ENCODE measurements at regions not wholly inside any gene's neighbourhood (a gene's known extent, or its start where the extent isn't known, plus 50 kb on each side); places are given as distances from the start of the nearest gene placed in this dataset.

DNA sequence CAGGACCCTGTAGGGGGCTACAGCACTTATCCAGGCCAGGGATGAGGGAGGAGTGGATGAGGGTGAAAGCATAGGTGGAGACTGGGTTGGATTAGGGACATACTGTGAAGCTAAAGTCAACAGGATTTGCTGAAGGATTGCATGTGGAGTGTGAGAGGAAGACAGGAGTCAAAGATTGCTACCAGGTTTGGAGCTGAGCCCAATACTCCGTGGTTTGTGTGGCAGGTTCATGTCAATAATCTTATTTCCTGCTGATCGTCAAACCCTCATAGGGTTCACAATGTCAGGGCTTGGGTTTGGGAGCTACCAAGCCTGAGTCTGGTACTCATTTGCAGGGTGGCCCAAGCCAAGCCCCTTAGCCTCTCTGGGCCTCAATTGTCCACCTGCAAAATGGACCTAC, 77.1 kb upstream of the PLXNC1 start:
- no peak for DNase-seq

- no peak for DNase-seq
These were observed 74.8 kb upstream of the PLXNC1 start for GRCh38 chr12:94073441-94074051.

DNA sequence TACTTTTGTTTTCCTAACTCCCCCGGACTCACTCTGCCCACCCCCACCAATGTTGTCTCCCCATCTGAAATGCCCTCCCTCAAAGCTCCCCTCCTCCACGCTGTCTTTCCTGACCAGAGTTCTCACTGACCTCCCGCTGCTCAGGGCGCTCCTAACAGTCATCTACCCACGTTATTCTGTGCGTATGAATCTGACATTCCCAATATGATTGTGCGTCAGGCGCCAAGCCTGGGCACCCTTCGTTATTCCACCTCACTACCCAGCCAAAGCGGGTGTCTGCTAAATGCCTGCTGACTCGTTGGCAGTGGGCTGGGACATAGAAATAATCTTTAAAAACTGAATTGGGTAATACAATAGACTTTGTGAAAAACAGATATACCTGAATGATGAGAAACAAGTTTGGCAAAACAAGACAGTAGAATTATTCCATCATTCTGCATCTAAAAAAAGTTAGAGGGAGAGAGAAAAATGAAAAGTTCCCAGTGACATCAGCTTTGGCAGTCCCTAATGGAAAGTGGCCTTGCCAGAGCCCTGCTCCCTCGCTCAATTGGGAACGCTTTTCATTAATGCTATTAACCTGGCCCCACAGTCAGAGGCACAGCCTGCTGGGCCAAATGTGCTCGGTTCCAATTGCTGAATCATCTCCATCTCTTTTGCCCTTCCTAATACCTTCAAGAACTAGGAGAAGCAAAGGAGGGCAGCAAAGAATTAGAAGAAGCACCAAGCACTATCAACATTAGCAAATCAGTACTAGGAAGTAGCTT, 74.0 kb upstream of the PLXNC1 start:
- DNase-seq, result no peak

GRCh38 chr12:94074980-94075629, 73.3 kb upstream of the PLXNC1 start:
- peak; percentile 32 for DNase-seq

- no peak for DNase-seq
These were observed 71.2 kb upstream of the PLXNC1 start for GRCh38 chr12:94077209-94077608.

DNA sequence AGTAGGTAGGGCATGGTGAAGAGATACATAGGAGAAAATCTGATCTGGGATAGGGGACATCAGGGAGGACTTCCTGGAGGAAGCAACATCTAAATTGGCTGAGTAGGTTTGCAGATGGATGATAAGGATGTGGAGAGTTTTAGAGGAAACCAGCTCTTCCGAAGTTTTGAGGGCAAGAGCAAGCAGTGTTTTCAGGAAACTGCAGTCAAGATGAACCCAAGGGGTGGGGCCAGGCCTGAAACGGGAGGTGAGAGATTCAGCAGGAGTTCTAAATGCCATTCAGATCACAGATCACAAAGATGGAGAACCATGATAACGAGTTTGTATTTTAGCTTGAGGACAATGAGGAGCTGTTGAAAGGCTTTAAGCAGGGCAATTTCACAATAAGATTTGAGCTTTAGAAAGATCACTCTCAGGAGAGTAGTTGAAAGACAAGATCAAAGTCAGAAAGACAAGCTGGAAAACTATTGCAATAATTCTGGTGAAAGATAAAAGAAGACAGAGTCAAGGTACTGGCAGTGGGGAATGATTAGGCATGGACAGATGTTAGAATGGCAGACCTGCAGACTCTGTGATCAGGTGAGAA, 70.1 kb upstream of the PLXNC1 start:
- DNase-seq, result peak; percentile 22

- DNase-seq, result no peak
These were observed 69.5 kb upstream of the PLXNC1 start for GRCh38 chr12:94078736-94079509.

DNA sequence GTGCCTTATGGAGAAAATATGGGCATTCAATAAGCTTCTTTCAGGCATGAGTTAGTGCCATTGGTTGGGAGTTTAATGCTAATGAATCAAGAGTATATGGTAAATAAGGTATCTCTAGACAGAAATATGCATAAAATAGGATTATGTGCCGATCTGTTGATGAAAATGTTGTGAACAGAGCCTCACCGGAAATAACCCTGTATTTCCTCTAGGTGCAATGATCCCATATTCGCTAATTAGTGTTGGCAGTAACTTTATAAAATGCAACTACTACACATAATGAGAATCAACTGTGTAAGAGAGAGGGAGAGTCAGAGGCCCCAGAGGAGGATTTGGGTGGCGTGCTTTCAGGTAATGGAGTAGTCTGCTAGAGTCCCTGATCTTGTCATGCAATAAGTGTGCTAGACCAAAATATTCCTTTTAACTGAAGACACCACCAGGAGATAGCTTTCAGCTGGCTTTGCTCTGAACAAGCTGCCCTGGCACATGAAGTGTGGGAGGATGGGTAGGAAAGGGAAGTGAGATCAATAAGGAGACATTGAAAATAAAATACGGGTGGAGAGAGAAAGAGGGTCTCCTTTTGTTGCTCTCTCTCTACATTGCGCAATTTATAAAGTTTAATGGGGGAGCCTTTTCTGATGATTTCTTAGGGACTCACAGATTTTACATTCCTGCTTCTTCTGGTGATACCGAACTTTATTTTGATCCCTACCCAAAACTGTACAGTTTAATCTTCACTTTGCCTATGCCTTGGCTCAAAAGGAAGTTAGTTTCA, 68.6 kb upstream of the PLXNC1 start:
- no peak for DNase-seq

DNA sequence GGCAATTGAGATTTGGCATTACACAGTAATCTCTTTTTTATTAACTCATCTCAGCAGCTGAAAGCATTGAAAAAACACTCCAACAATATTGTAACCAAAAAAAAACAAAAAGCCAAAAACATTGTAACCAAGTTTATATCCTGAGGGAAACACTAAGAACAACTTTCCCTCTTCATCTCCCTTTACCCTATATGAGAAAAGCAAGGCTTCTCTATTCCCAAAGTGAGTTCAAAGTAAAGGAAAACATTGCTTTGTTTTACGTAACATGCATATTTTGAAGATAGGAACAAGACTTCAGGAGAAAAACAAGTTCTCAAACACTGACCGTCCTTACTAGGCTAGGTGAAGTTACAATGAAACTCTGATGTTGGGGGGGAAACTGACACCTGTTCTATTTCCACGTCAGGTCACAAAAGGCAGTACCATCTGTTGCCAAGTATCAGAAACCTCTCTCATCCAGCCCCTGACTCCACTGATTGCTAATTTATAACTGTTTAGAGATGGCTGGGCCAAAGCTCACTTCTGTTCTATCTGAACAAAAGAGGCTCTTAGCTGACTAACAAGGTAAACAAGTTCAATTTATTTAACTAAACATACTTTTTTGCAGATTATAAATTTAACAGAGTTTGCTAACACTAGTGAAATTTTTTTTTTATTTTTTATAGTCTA, 67.9 kb upstream of the PLXNC1 start:
- DNase-seq, result no peak

- DNase-seq, result no peak
These were observed 65.7 kb upstream of the PLXNC1 start for GRCh38 chr12:94082690-94083089.

DNA sequence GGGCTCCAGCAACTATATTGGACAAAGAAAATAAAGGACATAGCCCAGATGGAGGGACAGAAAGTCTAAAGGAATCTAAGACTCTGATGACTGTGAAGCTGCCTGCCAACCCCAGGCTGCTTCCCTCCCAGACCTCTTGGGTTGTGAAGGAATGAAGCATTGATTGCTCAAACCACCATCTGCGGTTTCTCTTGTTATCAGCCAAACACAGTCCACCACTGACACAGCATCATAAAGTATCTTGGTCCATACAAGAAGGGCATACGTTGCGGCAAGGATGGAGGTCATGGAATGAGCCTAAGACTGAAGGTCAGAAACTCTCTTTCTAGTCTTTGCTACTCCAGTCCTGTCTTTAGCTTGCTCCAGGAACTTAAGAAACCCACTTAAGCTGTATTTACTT, 58.5 kb upstream of the PLXNC1 start:
- no peak for DNase-seq

DNA sequence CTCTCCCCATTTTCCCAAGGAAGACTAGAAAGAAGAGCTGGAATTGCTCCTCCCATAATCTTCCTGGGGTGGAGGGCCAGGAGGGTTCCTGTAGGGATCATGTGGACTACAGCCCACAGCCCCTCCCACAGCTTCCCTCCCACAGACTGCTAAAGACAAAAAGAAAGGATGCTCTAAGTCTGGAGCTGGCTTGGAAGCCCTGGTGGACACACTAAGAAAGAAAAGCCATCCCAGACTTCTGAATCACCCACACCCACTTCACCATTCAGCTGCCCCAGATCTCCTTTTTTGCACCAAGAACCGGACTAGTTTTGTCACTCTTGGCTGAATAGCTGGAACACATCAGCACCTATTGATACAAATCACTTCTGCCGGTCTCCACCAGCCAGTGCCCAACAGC, 56.8 kb upstream of the PLXNC1 start:
- no peak for DNase-seq

- DNase-seq, result no peak
These were observed 55.7 kb upstream of the PLXNC1 start for GRCh38 chr12:94092516-94093241.

- no peak for DNase-seq
These were observed 53.7 kb upstream of the PLXNC1 start for GRCh38 chr12:94094700-94095099.

- DNase-seq, result no peak
These were observed 52.8 kb upstream of the PLXNC1 start for GRCh38 chr12:94095618-94096017.

GRCh38 chr12:94098466-94098865, 49.9 kb upstream of the PLXNC1 start:
- DNase-seq, result no peak
